PFSK-1 (cell line): ENCODE measurements at regions not wholly inside any gene's neighbourhood (a gene's known extent, or its start where the extent isn't known, plus 50 kb on each side); places are given as distances from the start of the nearest gene placed in this dataset.

Experiments used
- FOXP2 ChIP-seq: optimal IDR thresholded peaks from 2 replicates; pipeline ENCODE3; 2011; ENCODE audit warnings: borderline replicate concordance, control low read depth, inconsistent platforms; ENCODE audit not compliant: insufficient read depth; ENCODE audit errors: extremely low read length, extremely low read depth
- POLR2AphosphoS5 ChIP-seq: IDR thresholded peaks from 2 replicates; pipeline ENCODE4 v1.6.1; 2012; ENCODE audit warnings: low read depth, mild to moderate bottlenecking, control low read depth, low read length, moderate library complexity
- SIN3A ChIP-seq: IDR thresholded peaks from 2 replicates; pipeline ENCODE4 v1.6.1; 2012; ENCODE audit warnings: mild to moderate bottlenecking, low read length, moderate library complexity, borderline replicate concordance; ENCODE audit not compliant: insufficient read depth
- TAF1 ChIP-seq: IDR thresholded peaks from 2 replicates; pipeline ENCODE4 v1.6.1; 2012; ENCODE audit warnings: low read length, control low read depth, borderline replicate concordance; ENCODE audit not compliant: insufficient read depth
- TF ChIP-seq, protein P1 (sequence below), 2 experiments: IDR thresholded peaks; 2 replicates each; pipeline versions ENCODE4 v1.6.1 to v1.8.0; 2011 to 2012; ENCODE audit warnings: low read depth in 2 of 2, low read length in 2 of 2, control low read depth in 1 of 2, inconsistent platforms in 1 of 2, mild to moderate bottlenecking in 1 of 2, moderate library complexity in 1 of 2; ENCODE audit not compliant: insufficient read depth in 1 of 2

DNA sequence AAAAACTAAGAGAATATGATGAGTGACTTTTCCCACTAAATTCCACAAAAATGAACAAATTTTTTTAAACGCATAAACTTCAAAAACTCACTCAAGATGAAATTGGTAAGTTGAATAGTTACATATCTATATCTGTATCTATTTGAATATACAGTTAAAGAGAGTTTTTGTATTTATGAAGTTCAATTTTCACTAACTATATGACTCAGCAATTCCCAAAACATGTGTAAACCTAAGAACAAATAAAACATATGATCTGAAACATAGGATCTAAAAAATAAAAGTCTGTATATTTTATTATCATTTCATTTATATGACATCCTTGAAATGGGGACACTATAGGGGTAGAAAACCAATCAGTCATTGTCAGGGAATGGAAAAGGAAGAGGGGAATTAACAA is 105.7 kb upstream of the SNX7 start:
- TF ChIP-seq FOXP2 (no peak), POLR2AphosphoS5 (no peak), SIN3A (no peak), TAF1 (no peak)
- TF ChIP-seq, protein P1, sequence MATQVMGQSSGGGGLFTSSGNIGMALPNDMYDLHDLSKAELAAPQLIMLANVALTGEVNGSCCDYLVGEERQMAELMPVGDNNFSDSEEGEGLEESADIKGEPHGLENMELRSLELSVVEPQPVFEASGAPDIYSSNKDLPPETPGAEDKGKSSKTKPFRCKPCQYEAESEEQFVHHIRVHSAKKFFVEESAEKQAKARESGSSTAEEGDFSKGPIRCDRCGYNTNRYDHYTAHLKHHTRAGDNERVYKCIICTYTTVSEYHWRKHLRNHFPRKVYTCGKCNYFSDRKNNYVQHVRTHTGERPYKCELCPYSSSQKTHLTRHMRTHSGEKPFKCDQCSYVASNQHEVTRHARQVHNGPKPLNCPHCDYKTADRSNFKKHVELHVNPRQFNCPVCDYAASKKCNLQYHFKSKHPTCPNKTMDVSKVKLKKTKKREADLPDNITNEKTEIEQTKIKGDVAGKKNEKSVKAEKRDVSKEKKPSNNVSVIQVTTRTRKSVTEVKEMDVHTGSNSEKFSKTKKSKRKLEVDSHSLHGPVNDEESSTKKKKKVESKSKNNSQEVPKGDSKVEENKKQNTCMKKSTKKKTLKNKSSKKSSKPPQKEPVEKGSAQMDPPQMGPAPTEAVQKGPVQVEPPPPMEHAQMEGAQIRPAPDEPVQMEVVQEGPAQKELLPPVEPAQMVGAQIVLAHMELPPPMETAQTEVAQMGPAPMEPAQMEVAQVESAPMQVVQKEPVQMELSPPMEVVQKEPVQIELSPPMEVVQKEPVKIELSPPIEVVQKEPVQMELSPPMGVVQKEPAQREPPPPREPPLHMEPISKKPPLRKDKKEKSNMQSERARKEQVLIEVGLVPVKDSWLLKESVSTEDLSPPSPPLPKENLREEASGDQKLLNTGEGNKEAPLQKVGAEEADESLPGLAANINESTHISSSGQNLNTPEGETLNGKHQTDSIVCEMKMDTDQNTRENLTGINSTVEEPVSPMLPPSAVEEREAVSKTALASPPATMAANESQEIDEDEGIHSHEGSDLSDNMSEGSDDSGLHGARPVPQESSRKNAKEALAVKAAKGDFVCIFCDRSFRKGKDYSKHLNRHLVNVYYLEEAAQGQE (IDR thresholded peaks at IDR 0.05; ENCODE audit: insufficient read depth in 1 of 2, low read depth in 2 of 2, low read length in 2 of 2) = no peak

DNA sequence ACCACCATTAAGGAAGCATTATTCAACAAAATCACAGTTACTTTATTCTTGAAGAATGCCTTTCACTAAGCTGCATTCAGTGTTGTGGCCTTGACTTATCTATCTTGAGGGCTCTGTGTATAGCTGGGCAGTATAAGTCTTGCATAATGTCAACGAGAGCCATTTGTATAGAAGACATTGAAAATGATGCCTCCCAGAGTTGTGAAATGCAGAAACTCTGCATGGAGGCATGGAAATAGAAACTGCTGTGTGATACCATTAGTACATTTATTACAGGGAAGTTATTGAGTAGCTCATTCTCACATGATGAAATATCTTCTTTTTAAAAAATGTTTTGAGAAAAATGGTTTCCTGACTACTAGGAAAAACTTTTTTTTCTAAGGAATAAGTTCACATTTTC is 111.4 kb upstream of the SNX7 start:
- TF ChIP-seq POLR2AphosphoS5 (no peak), TAF1 (no peak), SIN3A (no peak)

DNA sequence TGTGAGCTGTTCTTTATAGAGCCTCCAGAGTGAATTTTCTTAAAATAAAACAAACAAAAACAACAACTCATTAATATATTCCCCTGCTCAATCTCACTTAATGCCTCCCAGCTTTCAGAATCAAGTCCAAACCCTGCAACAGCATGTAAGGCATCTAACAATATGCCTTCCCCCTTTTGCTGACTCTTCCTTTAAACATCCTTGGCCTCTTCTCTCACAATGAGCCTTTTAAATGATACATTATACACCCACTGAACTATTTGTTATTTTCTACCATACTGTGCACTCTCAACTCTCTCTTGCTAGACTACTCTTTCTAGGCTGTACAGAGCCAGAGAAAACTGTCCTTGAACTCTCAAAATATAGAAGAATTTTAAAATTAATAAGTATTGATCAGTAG is 115.2 kb upstream of the SNX7 start:
- TF ChIP-seq, protein P1 (IDR thresholded peaks at IDR 0.05; ENCODE audit: insufficient read depth in 1 of 2, low read depth in 2 of 2, low read length in 2 of 2) = no peak
- no peak for TF ChIP-seq FOXP2

DNA sequence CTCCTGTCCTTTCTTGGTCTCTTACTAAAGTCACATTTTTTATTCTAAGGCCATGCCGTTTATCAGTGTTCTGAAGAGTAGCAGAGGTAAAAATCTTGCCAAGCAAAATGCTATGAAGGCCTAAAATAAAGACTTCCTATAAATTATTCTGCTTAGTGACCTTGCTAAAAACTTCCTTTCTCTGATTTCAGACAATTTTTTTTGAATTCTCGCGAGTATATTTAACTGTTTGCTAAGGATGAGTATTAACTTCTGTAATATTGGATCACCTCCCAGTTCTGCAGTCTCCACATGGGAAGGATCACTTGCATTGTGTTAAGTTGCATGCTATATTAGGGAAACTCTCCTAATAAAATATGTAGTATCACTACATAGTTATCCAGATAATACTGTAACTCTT is 123.4 kb upstream of the SNX7 start:
- TF ChIP-seq POLR2AphosphoS5 (no peak), TAF1 (no peak), SIN3A (no peak), FOXP2 (no peak)
- TF ChIP-seq, protein P1 (IDR thresholded peaks at IDR 0.05; ENCODE audit: insufficient read depth in 1 of 2, low read depth in 2 of 2, low read length in 2 of 2) = no peak

DNA sequence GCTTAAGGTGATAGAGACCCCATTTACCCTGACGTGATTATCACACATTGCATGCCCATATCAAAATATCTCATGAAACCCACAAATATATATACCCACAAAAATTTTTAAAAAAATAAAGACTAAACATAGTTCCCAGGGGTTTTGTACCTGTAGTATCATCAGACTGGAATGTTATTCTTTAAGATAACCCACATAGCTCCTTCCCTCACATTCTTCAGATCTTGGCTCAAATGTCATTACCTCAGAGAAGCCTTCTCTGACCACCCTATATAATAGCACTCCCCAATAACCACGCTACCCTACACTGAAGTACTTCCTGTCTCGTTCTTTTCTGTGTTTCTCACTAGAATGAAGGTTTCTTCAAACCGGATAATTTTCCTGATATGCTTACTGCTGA is 138.3 kb upstream of the SNX7 start:
- TF ChIP-seq POLR2AphosphoS5 = no peak
- no peak for TF ChIP-seq SIN3A
- TF ChIP-seq, protein P1 (IDR thresholded peaks at IDR 0.05; ENCODE audit: insufficient read depth in 1 of 2, low read depth in 2 of 2, low read length in 2 of 2) = no peak
